ENCODE measurements at regions not wholly inside any gene's neighbourhood (a gene's known extent, or its start where the extent isn't known, plus 50 kb on each side); places are given as distances from the start of the nearest gene placed in this dataset.
"Not testable (repeated sequence)": the region's sequence is repeated elsewhere in the genome, so short reads cannot be mapped to it uniquely, and the experiment has no call there.

DNA sequence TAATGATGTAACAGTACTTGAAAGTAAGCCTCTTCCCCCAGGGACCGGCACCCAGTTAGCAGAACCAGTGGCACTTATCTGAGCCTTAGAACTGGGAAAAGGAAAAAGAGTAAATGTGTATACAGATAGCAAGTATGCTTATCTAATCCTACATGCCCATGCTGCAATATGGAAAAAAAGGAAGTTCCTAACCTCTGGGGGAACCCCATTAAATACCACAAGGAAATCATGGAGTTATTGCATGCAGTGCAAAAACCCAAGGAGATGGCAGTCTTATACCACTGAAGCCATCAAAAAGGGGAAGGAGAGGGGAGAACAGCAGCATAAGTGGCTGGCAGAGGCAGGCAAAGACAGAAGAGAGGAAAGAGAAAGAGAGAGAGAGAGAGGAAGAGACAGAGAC lies 456.8 kb downstream of the PTPRC start:
- TF ChIP-seq, protein P1, sequence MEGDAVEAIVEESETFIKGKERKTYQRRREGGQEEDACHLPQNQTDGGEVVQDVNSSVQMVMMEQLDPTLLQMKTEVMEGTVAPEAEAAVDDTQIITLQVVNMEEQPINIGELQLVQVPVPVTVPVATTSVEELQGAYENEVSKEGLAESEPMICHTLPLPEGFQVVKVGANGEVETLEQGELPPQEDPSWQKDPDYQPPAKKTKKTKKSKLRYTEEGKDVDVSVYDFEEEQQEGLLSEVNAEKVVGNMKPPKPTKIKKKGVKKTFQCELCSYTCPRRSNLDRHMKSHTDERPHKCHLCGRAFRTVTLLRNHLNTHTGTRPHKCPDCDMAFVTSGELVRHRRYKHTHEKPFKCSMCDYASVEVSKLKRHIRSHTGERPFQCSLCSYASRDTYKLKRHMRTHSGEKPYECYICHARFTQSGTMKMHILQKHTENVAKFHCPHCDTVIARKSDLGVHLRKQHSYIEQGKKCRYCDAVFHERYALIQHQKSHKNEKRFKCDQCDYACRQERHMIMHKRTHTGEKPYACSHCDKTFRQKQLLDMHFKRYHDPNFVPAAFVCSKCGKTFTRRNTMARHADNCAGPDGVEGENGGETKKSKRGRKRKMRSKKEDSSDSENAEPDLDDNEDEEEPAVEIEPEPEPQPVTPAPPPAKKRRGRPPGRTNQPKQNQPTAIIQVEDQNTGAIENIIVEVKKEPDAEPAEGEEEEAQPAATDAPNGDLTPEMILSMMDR (IDR thresholded peaks at IDR 0.05): not testable (repeated sequence)
- not testable (repeated sequence) for TF ChIP-seq POLR2A (IDR thresholded peaks at IDR 0.05)
